NCI-H2227 treated with DMSO at 0.1 percent for 48 hours (cell line): ENCODE measurements at regions not wholly inside any gene's neighbourhood (a gene's known extent, or its start where the extent isn't known, plus 50 kb on each side); places are given as distances from the start of the nearest gene placed in this dataset.
"Not testable (repeated sequence)": the region's sequence is repeated elsewhere in the genome, so short reads cannot be mapped to it uniquely, and the experiment has no call there.

Experiments used
- DNase-seq: peaks from one replicate; lab custom pipeline; 2025; lab: John Stamatoyannopoulos, UW

DNA sequence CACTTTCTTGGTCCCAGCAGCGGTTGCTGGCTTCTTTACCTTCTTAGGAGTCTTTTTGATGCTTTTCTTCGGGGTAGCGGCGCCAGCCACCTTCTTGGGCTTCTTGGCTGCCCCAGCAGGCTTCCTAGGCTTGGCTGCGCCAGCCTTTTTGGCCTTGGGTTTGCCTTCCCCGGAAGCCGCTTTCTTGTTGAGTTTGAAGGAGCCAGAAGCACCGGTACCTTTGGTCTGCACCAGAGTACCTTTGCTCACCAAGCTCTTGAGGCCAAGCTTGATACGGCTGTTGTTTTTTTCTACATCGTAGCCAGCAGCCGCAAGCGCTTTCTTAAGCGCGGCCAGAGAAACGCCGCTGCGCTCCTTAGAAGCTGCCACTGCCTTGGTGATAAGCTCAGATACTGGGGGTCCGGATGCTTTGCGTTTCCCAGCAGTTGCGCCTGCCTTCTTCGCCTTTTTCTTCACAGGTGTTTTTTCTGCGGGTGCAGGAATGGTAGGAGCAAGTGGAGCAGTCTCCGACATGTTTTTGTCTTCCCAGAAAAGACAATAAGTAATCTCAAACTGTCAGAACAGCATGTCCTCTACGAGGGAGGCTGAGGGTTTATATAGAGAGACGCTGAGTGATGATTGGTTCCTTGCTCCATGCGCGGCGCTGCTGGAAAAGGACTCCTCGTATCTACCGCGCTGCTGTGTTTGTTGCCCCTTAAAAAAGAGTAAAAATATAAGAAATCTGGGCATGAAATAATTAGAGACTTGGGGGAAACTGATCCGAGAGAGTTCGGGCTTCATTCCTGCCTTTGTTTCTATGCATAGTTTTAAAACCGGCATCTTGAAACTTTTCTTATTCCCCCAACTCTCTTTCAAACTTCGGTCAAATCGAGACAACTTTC is 130.3 kb upstream of the BTN3A2 start:
- peak; percentile 88 for DNase-seq

DNA sequence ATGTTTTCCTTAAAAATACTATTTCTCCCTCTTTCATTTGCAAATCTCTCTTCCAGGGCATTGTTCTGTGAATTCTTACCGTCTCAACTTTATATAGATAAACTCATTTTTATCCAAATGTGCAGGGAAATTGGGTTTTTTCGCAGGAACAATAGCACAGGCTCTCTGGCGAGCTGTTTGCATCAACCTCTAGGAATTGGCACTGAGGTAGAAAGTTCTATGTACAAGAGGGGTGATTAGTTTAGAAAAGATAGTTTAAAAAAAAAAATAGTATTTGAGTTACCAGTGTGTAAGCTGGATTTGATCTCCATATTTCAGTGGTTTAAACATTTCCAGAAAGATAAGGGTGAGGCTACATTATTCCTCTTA is 129.7 kb upstream of the BTN3A2 start:
- no peak for DNase-seq

DNA sequence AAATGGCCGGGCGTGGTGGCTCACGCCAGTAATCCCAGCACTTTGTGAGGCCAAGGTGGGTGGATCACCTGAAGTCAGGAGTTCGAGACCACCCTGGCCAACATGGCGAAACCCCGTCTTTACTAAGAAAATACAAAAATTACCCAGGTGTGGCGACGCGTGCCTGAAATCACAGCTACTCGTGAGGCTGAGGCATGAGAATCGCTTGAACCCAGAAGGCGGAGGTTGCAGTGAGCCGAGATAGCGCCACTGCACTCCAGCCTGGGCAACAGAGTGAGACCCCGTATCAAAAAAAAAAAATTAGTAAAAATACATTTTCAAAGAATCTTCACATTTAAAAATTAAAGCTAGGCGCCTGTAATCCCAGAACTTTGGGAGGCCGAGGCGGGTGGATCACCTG is 125.6 kb upstream of the BTN3A2 start:
- not testable (repeated sequence) for DNase-seq

DNA sequence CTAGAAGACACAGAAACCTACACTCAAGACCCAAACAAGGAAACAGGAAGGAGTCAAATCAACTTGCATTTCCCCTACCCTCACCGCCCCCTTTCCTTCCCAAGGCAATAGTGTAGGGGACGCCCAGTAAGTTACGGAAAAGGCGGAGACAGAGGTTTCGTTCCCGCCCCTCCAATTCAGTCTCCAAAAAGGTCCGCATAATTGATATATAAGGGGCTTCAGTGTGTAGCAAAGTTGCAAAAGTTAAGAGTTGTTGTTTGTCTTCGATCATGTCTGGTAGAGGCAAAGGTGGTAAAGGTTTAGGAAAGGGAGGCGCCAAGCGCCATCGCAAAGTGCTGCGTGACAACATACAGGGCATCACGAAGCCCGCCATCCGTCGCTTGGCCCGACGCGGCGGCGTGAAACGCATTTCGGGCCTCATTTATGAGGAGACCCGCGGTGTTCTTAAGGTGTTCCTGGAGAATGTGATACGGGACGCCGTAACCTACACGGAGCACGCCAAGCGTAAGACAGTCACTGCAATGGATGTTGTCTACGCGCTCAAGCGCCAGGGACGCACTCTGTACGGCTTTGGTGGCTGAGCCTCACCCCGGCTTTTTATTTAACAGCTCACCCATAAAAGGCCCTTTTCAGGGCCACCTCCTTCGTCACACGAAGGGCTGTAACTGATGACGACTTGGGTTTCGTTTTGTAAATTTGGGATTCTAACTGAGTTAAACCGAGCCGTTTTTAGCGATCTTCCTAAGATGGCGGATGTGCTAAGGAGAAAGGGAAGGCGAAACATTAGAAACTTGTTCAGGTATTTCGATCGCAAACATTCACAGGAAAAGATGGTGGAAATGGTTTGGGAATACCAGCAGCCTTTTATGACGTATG is 124.6 kb upstream of the BTN3A2 start:
- no peak for DNase-seq

DNA sequence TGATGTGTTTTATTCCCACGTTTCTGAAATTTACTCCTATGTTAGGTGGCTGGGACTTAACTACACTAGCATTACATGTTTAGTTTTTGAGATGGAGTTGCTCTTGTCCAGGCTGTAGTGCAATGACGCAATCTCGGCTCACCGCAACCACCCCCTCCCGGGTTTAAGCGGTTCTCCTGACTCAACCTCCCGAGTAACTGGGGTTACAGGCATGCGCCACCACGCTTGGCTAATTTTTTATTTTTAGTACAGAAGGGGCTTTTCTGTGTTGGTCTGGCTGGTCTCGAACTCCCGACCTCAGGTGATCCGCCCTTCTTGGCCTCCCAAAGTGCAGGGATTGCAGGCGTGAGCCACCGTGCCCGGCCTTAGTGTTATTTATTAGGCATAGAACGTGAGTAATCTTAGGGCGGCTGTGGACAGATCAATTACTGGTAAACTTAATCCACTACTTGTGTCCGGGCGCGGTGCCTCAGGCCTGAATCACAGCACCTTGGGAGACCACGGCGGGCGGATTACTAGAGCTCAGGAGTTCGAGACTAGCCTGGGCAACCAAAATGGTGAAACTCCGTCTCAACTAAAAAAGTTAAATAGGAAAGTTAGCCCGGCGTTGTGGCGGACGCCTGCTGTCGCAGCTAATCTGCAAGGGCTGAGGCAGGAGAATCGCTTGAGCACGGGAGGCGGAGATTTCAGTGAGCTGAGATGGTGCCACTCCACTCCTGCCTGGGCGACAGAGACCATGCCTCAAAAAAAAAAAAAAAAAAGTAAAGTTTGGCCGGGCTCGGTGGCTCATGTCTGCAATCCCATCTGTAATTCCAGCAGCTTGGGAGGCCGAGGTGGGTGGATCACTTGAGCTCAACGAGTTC is 123.7 kb upstream of the BTN3A2 start:
- DNase-seq = no peak

DNA sequence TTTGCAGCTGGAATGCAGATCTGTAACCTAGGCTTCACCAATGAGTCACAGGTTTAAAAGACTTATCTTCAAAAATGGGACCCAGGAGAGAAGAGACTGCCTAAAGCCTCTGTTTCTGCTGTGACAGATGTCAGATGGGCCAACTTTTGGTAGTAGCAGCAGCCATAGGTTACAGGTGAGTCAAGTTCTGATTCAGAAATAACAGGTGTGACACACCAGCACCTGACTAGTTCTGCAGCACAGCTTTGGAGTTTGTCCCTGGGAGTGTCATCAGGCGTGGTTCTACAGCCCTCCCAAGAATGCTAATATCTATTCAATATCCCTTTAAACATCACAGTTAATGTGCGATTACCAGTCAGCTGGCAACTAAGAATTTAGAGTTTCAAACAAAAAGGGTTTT is 121.9 kb upstream of the BTN3A2 start:
- DNase-seq = no peak

DNA sequence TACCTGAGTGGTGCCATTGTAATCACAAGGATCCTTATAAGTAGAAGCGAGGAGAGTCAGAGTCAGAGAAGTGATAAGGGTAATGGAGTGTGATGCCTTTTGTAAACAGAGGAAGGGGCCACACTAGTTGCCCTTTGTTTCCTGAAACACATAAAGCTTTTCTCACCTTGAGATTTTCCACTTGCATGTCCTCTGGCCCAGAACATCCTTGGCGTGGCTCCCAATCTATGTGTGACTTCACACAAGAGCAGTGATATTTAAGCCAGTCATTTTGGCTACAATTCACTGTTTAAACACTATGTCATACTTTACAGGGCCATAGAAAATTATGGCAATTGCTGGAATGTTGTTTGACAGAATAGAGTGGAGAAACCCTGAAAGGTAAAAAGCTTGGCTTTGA is 121.2 kb upstream of the BTN3A2 start:
- no peak for DNase-seq

DNA sequence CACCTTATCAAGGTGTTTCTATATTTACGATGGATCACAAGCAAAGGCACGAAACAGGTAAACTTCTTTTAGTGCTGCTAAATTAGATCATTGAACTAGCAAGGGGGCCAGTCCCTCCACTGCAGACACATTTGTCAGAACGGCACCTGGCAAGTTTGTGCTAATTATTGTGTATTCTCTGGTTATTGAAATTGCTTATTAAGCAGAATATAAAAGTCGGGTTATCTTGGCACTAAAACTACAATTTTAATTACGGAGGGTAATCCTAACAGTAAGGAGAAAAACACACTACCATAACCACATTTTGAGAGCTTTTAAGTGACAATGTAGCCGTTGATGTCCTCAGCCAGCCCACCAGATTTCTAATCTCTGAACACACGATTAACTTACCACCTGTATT is 118.9 kb upstream of the BTN3A2 start:
- DNase-seq = no peak

DNA sequence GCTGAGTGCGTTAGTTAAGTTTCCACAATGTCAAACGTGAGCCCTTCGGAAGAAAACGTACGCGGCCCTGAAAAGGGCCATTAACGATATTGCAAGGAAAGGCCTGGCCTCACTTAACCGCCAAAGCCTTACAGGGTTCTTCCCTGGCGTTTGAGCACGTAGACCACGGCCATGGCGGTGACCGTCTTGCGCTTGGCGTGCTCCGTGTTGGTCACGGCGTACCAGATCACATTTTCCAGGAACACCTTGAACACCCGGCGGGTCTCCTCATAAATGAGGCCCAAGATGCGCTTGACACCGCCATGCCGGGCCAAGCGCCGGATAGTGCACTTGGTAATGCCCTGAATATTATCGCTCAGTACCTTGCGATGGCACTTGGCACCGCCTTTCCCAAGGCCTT is 118.4 kb upstream of the BTN3A2 start:
- DNase-seq = no peak

DNA sequence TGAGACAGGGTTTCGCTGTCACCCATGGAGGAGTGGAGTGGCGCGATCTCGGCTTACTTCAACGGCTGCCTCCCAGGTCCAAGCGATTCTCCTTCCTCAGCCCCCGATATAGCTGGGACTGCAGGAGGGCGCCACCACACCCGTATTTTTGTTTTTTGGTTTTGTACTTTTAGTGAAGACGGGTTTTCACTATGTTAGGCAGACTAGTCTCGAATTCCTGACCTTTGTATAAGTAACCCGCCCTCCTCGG is 115.4 kb upstream of the BTN3A2 start:
- DNase-seq = peak; percentile 92

DNA sequence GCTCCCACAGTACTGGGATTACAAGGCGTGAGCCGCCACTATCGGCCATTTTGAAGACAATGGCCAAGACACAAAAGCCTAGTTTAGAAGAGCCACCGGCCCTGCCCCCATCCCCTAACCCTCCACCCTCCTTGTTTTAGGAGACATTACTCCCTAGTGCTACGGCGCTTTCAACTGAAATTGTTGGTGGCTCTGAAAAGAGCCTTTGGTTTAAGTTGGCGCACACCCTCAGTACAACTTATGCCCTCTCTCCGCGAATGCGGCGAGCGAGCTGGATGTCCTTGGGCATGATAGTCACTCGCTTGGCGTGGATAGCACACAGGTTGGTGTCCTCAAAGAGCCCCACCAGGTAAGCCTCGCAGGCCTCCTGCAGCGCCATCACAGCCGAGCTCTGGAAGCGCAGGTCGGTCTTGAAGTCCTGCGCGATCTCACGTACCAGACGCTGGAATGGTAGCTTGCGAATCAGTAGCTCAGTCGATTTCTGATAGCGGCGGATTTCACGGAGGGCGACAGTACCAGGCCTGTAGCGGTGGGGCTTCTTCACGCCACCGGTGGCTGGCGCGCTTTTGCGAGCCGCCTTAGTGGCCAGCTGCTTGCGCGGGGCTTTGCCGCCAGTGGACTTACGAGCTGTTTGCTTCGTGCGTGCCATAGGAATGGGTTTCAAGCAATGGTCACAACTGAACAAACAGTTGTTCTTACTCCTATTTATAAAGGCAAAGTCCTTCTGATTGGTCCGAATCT is 114.9 kb upstream of the BTN3A2 start:
- peak; percentile 92 for DNase-seq

DNA sequence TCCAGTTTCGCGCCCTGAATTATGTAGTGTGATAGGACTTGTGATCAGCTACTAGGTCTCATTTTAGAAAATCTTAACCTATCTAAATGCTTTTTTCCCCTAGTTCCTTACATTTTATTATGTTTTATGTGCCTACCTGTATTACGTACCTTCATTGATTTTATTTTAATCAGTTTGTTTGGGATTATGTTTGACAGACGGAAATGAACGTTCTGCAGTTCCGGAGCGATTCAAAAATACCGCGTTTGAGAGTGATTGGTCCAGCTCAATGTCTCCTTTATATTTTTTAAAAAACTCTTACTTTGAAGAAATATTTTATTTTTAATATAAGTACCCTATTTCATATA is 114.3 kb upstream of the BTN3A2 start:
- peak; percentile 96 for DNase-seq

DNA sequence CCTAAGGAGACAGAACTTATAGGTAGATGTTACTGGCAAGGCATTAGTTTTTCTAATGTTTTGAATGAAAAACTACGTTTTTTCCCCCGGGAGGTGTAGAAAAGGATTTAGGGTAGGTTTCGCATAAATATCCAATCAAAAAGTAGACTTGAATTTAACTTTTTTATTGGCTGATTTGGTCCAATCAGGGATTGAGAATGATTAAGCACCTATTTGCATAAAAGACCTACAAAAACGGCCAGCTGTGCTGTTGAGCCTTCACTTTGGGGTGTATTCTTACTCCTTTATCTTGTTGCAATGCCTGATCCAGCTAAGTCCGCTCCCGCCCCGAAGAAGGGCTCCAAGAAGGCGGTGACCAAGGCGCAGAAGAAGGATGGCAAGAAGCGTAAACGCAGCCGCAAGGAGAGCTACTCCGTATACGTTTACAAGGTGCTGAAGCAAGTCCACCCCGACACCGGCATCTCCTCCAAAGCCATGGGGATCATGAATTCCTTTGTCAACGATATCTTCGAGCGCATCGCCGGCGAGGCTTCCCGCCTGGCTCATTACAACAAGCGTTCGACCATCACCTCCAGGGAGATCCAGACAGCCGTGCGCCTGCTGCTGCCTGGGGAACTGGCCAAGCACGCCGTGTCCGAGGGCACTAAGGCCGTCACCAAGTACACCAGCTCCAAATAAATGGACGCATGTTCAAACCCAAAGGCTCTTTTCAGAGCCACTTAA is 113.5 kb upstream of the BTN3A2 start:
- peak; percentile 98 for DNase-seq

DNA sequence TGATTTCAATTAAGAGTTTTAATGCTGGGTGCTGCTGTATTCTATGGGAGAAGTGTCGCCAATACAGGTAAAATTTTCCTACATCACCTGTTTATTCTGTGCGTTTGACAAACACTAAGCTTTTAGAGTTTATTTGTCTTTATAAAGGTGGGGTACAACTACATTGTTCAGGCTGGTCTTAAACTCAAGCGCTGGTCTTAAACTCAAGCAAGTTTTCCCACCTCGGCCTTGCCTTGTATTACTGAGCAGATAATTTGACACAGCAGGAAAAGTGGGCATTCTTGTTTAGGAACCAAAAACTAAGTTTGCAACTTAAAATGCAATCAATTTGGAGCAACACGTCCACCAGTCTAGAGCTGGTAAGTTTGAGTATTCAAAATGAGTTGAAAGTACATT is 112.9 kb upstream of the BTN3A2 start:
- DNase-seq = no peak

DNA sequence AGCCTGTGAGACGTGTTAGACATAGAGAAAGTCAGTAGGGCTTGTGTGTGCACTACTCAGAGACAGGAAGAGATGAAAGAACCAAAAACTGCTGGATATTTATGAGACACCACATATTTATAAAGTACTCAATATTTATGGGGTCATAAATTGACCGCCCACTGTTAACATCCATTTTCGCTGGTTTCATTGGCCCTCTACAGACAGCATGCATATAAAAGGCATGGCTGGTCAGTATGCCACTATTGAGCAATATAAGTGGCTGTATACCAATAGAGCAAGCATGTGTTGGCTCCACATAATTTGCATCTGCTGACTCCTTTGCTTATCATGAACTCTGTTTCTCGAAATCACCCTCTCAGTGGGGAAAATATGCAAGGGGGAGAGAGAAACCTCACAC is 110.3 kb upstream of the BTN3A2 start:
- DNase-seq = no peak

DNA sequence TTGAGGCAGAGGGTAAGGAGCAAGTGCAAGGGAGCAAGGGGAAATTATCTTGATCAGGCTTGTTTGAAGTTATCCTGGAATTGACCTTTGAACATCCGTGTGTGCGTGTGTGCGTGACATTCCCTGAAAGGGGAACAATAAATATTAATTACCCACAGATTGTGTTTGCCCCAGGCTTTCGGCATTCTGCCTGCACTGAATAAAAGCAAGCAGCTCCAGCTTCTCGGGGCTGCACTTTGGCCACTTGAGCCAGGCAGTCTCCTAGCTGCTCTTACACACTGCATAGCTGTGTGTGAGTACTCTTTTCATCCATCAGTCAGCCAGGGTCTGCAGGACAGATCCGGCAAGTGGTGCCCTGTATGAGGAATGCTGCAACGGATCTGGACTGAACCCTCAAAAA is 107.7 kb upstream of the BTN3A2 start:
- peak; percentile 36 for DNase-seq

DNA sequence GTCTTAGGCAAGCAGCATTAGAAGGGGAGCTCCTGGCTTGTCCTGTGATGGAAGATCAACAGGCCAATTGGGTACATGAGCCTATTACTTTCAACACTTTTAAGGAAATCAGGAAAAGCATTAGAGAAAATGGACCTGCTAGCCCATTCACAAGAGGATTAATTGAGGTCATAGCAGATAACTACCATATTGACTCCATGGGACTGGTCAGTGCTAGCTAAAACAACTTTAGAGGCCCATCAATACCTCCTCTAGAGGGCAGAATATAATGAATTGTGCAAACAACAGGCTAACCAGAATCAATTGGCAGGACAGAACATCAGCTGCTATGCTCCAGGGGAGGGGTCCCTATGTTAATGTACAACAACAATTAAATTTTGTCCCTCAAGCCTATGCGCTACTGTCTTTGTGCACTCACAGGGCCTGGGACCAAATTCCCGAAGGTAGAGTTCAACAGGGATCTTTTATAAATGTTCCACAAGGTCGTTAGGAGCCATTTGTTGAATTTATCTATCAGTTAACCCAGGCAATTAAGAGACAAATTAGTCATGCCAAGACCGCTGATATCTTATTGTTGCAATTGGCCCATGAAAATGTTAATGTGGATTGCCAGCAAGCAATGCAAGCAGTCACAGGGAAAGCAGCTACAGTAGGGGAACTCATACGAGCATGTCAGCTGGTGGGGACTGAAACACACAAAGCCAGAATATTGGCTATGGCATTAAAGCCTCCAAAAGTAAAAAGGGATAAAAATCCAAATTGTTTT is 106.6 kb upstream of the BTN3A2 start:
- DNase-seq = no peak

DNA sequence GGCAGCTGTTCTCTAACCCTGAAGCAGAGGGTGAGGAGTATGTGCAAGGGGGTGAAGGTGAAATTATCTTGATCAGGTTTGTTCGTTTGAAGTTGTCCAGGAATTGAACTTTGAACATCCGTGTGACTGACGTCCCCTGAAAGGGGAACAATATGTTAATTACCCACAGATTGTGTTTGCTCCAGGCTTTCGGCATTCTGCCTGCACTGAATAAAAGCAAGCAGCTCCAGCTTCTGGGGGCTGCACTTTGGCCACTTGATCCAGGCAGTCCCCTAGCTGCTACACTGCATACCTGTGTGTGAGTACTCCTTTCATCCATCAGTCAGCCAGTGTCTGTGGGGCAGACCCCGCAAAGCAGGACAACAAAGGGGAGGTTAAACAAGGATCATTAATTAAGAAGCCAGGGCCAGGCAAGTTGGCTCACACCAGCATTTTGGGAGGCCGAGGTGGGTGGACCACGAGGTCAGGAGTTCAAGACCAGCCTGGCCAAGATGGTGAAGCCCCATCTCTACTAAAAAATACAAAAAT is 104.8 kb upstream of the BTN3A2 start:
- no peak for DNase-seq

DNA sequence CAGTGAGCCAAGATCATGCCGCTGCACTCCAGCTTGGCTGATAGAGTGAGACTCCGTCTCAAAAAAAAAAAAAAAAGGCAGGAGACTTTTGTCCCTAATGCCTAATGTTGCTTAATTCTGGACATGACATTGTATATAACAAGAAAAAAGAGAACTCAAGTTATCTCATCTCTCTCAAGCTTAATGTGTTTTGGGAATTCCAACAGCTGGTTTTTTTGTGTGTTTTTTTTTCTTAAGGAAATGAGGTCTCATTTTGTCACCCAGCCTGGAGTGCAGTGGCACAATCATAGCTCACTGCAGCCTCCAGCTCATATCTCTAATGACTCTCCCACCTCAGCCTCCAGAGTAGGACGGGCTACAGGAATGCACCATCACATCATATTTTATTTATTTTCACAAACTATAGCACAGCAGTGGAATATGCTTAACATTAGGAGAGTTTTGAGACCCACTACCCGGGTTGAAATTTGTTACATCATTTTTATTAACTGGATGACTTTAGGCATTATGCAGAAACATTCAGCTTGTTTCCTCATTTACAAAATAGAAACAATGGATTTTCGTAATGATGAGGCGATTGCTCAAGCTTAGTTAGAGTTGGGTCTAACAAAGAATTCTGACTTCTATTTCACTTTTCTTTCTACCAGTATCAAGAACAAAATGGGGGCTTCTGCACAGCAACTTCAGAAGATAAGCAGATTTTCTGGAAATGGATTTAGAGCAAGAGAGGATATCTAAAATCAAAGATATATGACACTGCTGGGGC is 104.1 kb upstream of the BTN3A2 start:
- DNase-seq = no peak

DNA sequence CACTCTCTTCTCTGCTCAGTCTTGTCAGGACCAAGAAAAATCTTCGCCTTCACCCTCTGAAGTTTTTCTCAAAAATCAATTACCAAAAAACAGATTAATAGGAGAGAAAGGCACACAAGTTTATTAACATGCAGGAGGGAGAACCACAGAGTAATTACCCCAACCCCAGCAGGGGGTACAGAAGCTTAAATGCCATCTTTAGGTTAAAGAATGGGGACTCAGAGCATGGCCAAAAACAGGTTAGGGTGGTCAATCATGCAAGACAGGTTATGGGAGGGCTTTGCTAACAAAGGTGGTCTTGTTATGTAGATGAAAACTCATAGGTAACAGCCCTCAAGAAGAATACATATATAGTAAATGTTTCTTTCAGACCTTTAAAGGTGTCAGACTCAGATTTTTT is 100.5 kb upstream of the BTN3A2 start:
- no peak for DNase-seq
